Vagina (tissue), 2 donors: ENCODE measurements at regions not wholly inside any gene's neighbourhood (a gene's known extent, or its start where the extent isn't known, plus 50 kb on each side); places are given as distances from the start of the nearest gene placed in this dataset.

Experiments
- DNase-seq, 2 donors: peaks; one replicate each; pipeline ENCODE4 v3.0.0-alpha.2; 2017; ENCODE audit errors: extremely low spot score in 2 of 2
- H3K27ac ChIP-seq: fragments of 200-600 bp; sonication (generic); one replicate; pipeline ENCODE4 v1.5.1; 2019
- H3K27me3 ChIP-seq: fragments of 200-600 bp; sonication (generic); one replicate; pipeline ENCODE4 v1.5.1; 2019
- H3K36me3 ChIP-seq, 2 donors: fragments of 200-600 bp; sonication (generic); one replicate each; pipeline ENCODE4 v1.5.1; 2017 to 2019
- H3K4me1 ChIP-seq: fragments of 200-600 bp; sonication (generic); one replicate; pipeline ENCODE4 v1.5.1; 2019
- H3K4me3 ChIP-seq, 2 donors: fragments of 200-600 bp; sonication (generic); 1 replicate in 1 of 2; 2 replicates in 1 of 2; pipeline ENCODE4 v1.5.1; 2016 to 2019
- H3K9me3 ChIP-seq: fragments of 200-600 bp; sonication (generic); one replicate; pipeline ENCODE4 v1.5.1; 2019
- POLR2A ChIP-seq, 2 donors: fragments of 450-650 bp; IDR thresholded peaks; one replicate each; pipeline ENCODE4 v1.6.1; 2017; ENCODE audit warnings: antibody characterized with exemption in 2 of 2, mild to moderate bottlenecking in 2 of 2, moderate library complexity in 2 of 2
- POLR2AphosphoS5 ChIP-seq, 2 donors: sonication (generic); formaldehyde crosslinking; IDR thresholded peaks; one replicate each; pipeline ENCODE4 v1.9.0; 2017; ENCODE audit warnings: antibody characterized with exemption in 2 of 2, mild to moderate bottlenecking in 2 of 2, low read depth in 1 of 2; ENCODE audit not compliant: insufficient read depth in 1 of 2
- intact Hi-C: fragments of 100-400 bp; cut with DNase I; formaldehyde crosslinking; loops from one replicate; pipeline ENCODE4 v1.15.1; 2023
- TF ChIP-seq, protein P1 (sequence below), 3 experiments: fragments of 450-650 bp in 2 of 3; fragments of 200-600 bp in 1 of 3; sonication (generic) in 1 of 3; IDR thresholded peaks; one replicate each; pipeline ENCODE4 v1.5.1; 2017 to 2019; ENCODE audit warnings: antibody characterized with exemption in 3 of 3, mild to moderate bottlenecking in 2 of 3, moderate library complexity in 2 of 3

DNA sequence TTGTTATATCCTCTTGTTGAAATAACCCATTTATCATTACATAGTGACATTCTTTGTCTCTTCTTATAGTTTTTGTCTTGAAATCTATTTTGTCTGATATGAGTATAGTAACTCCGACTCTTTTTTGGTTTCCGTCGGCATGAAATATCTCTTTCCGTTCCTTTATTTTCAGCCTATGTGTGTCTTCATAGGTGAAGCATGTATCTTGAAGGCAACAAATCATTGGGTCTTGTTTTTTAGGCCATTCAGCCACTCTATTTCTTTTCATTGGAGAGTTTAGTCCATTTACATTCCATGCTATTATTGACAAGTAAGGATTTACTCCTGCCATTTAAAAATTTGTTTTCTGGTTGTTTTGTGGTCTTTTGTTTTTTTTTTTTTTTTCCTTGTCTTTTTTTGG lies 441.9 kb upstream of the KAZN start:
- no peak overlapping the region for H3K4me3 ChIP-seq
- no peak overlapping the region for H3K27ac ChIP-seq
- intact Hi-C loops = no loop called here
- no peaks in the 10 kb centered on the region for H3K36me3 ChIP-seq
- H3K4me1 ChIP-seq = no peaks in the 10 kb centered on the region
- H3K27me3 ChIP-seq = no peaks in the 10 kb centered on the region
- TF ChIP-seq POLR2AphosphoS5 (IDR thresholded peaks at IDR 0.05; ENCODE audit: insufficient read depth in 1 of 2, low read depth in 1 of 2) = no peak
- TF ChIP-seq POLR2A (IDR thresholded peaks at IDR 0.05) = no peak
- TF ChIP-seq, protein P1, sequence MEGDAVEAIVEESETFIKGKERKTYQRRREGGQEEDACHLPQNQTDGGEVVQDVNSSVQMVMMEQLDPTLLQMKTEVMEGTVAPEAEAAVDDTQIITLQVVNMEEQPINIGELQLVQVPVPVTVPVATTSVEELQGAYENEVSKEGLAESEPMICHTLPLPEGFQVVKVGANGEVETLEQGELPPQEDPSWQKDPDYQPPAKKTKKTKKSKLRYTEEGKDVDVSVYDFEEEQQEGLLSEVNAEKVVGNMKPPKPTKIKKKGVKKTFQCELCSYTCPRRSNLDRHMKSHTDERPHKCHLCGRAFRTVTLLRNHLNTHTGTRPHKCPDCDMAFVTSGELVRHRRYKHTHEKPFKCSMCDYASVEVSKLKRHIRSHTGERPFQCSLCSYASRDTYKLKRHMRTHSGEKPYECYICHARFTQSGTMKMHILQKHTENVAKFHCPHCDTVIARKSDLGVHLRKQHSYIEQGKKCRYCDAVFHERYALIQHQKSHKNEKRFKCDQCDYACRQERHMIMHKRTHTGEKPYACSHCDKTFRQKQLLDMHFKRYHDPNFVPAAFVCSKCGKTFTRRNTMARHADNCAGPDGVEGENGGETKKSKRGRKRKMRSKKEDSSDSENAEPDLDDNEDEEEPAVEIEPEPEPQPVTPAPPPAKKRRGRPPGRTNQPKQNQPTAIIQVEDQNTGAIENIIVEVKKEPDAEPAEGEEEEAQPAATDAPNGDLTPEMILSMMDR (IDR thresholded peaks at IDR 0.05) = no peak
- DNase-seq = no peak
- H3K9me3 ChIP-seq = no peaks in the 10 kb centered on the region

DNA sequence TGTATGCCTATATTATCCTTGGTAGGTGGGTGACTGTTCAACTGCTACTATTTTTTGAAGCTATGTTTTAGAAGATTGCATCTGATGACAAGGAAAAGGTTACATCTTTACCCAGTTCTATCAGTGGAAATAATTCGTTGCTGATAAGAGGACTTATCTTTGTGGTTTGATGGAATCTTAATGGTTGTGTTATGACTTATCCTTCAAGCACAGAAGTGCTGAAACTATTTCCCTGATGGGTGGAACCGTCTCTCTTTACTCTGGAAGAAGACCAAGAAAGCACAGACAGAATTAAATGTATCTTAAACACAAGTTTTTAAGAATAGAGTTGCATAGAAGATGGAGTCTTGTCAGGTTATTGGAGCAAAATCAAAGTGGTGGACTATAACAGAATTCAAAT lies 437.7 kb upstream of the KAZN start:
- no peak overlapping the region for H3K27ac ChIP-seq
- DNase-seq = no peak
- H3K4me3 ChIP-seq = no peak overlapping the region
- no peaks in the 10 kb centered on the region for H3K4me1 ChIP-seq
- no peaks in the 10 kb centered on the region for H3K27me3 ChIP-seq
- TF ChIP-seq, protein P1 (IDR thresholded peaks at IDR 0.05) = no peak
- TF ChIP-seq POLR2A (IDR thresholded peaks at IDR 0.05) = no peak
- intact Hi-C loops = no loop called here
- H3K9me3 ChIP-seq = no peaks in the 10 kb centered on the region
- H3K36me3 ChIP-seq = no peaks in the 10 kb centered on the region

DNA sequence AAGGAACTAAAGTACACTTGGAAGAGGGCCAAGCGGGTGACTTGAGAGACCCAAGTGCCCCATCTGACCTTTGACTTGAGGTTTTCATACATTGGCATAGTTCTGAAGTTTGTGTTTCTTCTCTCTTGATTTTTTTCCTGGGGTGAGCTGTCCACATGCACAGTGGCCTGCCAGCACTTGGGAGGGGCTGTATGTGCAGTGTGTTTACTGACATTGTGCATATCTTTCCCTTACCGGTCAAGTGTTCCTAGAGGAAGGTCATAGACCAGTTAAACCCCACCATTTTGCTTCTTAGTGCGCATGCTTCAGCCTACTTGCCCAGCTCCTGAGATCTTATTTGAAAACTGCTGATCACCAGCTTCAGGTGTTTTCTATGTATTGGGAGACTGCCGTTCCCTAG lies 435.2 kb upstream of the KAZN start:
- intact Hi-C loops = no loop called here
- H3K36me3 ChIP-seq = no peaks in the 10 kb centered on the region
- no peaks in the 10 kb centered on the region for H3K27me3 ChIP-seq
- no peaks in the 10 kb centered on the region for H3K9me3 ChIP-seq
- TF ChIP-seq, protein P1 (IDR thresholded peaks at IDR 0.05) = no peak
- no peak for DNase-seq
- H3K27ac ChIP-seq = no peak overlapping the region
- no peak overlapping the region for H3K4me3 ChIP-seq
- peaks cover 8% of the 10 kb centered on the region for H3K4me1 ChIP-seq

DNA sequence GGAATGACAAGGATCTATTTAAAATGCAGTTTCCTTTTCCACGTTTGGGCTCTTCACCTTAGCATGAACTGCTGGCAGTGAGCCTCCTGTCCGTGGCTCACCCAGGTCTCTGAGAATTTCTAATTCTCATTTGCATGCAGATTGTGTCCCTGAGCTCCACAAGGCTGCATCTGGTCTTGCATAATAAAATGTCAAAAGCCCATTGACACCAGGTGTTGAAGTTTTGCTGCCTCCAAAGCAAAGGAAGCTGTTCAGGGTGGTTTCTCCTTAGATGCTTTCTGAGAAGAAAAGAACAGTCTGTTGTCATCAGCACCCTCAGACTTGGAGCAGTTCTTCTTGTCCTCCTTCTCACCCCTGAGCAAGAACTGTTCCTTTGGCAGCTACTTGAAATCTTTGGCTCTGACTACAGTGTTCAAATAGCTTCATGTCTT lies 433.1 kb upstream of the KAZN start:
- no peak overlapping the region for H3K27ac ChIP-seq
- DNase-seq = no peak

DNA sequence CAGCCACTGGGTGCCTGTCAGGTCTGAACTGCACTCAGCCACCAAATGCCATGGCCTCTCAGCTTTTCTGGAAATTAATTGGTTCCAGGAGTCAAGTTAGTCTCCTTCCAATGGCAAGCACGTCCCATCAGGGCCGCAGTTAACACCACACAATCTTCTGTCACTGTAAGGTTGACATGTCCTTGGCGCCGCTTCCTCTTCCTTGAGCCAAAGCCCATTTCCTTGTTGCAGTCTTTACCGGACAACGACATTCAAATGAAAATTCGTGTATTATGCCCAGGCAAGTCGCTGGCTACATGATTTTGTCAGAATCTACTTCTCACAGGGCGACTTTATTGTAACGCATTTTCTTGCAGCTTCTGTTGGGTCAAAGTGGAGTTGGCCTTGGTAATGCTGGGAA lies 430.6 kb upstream of the KAZN start:
- H3K4me3 ChIP-seq = no peak overlapping the region
- no peaks in the 10 kb centered on the region for H3K36me3 ChIP-seq
- intact Hi-C loops = no loop called here
- H3K4me1 ChIP-seq = peaks cover 8% of the 10 kb centered on the region
- DNase-seq = no peak
- H3K27me3 ChIP-seq = no peaks in the 10 kb centered on the region
- no peak overlapping the region for H3K27ac ChIP-seq
- no peak for TF ChIP-seq POLR2A (IDR thresholded peaks at IDR 0.05)
- no peaks in the 10 kb centered on the region for H3K9me3 ChIP-seq

More for the DNA sequence above, 433.1 kb upstream of the KAZN start:
- Histone ChIP-seq H3K36me3 (no peaks in the 10 kb centered on the region), H3K4me1 (peaks cover 8% of the 10 kb centered on the region), H3K4me3 (no peak overlapping the region), H3K27me3 (no peaks in the 10 kb centered on the region), H3K9me3 (no peaks in the 10 kb centered on the region)
- TF ChIP-seq POLR2A (IDR thresholded peaks at IDR 0.05) (no peak), POLR2AphosphoS5 (IDR thresholded peaks at IDR 0.05; ENCODE audit: insufficient read depth in 1 of 2, low read depth in 1 of 2) (no peak)
- TF ChIP-seq, protein P1 (IDR thresholded peaks at IDR 0.05) = no peak
- intact Hi-C loops = no loop called here
